HUES6 (cell line): ENCODE measurements at regions not wholly inside any gene's neighbourhood (a gene's known extent, or its start where the extent isn't known, plus 50 kb on each side); places are given as distances from the start of the nearest gene placed in this dataset.

Experiments
- H3K27ac ChIP-seq: 2 replicates; pipeline ENCODE4 v1.7.0; 2013; ENCODE audit warnings: low read depth, mild to moderate bottlenecking, low read length, inconsistent platforms
- H3K27me3 ChIP-seq: 2 replicates; pipeline ENCODE4 v1.6.1; 2013; ENCODE audit warnings: low read length; ENCODE audit not compliant: control insufficient read depth, insufficient read depth
- H3K36me3 ChIP-seq: 2 replicates; pipeline ENCODE4 v1.6.1; 2013; ENCODE audit warnings: low read length; ENCODE audit not compliant: control insufficient read depth, insufficient read depth
- H3K4me1 ChIP-seq: 2 replicates; pipeline ENCODE4 v1.6.1; 2013; ENCODE audit warnings: low read length; ENCODE audit not compliant: control insufficient read depth, insufficient read depth
- H3K4me3 ChIP-seq: 2 replicates; pipeline ENCODE4 v1.5.1; 2013; ENCODE audit warnings: low read depth, low read length
- H3K9ac ChIP-seq: one replicate; pipeline ENCODE4 v1.6.1; 2013; ENCODE audit warnings: mild to moderate bottlenecking, low read length
- H3K9me3 ChIP-seq: 2 replicates; pipeline ENCODE4 v1.6.1; 2013; ENCODE audit warnings: low read depth, low read length; ENCODE audit not compliant: control insufficient read depth, insufficient read depth

DNA sequence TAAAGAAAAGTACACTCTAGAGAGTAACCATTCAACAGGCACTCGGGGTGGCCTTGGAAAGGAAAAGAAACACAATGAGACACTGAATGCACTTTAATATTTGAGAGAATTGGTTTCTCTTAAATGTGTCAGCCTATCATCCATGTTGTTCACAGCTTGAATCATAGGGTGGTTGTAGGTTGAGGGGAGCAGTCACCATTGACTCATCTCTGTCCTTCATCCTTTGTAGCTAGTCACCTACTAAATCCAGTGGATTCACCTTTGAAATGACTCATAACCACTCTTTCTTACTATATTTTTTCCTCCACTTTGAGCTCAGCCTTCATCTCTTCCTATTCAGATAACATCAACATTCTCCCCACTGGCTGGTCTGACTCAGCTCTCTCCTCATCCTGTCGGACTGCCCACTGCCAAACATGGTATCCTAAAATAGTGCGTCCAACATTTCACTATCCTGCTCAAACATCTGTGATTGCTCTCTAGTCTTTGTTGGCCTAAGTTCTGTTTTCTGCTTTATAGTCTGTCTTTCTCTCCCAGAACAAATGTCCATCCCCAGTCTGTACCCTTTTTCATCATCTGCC lies 182.7 kb upstream of the GADL1 start:
- H3K4me1 ChIP-seq: no peaks in the 10 kb centered on the region; the same call in 1 of the 2 replicates
- no peaks in the 10 kb centered on the region for H3K36me3 ChIP-seq
- H3K27me3 ChIP-seq: no peaks in the 10 kb centered on the region
- no peak overlapping the region for H3K9ac ChIP-seq
- H3K9me3 ChIP-seq: 0 out of 2 replicates have a peak, but pooled peaks cover 2% of the 10 kb centered on the region
- H3K27ac ChIP-seq: no peak overlapping the region
- no peak overlapping the region for H3K4me3 ChIP-seq

DNA sequence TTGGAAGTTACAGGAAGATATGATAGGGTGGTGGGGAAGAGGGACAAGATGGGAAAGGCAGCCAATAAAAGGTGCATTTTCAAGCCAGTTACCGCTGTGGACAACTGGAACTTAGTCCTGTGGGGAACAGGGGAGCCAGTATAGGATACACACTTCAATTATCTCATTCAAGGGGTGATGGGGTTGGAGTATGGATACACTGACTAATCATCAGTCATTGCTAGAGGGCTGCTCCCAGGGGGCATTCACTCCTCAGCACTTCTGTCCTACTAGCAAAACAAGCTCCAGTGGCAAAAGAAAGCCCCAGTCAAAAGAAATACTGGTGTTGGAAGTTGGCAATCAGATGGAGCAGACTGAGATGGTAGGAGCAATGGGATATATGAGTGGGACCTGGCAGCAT lies 183.4 kb upstream of the GADL1 start:
- Histone ChIP-seq H3K4me3 (no peak overlapping the region), H3K27ac (no peak overlapping the region), H3K9ac (no peak overlapping the region), H3K27me3 (no peaks in the 10 kb centered on the region), H3K4me1 (no peaks in the 10 kb centered on the region; the same call in 1 of the 2 replicates), H3K36me3 (no peaks in the 10 kb centered on the region), H3K9me3 (0 out of 2 replicates have a peak, but pooled peaks cover 2% of the 10 kb centered on the region)

DNA sequence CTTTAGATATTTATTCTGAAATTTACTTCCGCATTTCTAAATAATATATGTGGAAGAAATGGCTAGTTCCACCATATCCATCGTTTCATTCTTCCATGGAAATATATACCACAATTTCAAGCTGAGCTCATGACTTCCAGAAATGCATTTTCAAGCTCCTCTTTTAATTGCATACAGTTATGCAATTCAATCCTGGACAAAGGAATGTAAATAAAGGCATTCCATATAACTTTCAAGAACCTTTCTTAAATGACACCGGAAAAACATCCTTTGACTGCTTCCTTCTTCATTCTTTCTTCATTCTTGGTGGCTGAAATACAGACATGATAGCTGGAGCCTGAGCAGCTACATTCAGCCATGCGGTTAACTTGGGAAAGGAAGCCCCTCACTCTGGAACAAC lies 185.2 kb upstream of the GADL1 start:
- no peaks in the 10 kb centered on the region for H3K27me3 ChIP-seq
- no peak overlapping the region for H3K9ac ChIP-seq
- no peaks in the 10 kb centered on the region for H3K36me3 ChIP-seq
- no peak overlapping the region for H3K4me3 ChIP-seq
- H3K9me3 ChIP-seq: no peaks in the 10 kb centered on the region
- no peaks in the 10 kb centered on the region; the same call in 1 of the 2 replicates for H3K4me1 ChIP-seq
- H3K27ac ChIP-seq: no peak overlapping the region

DNA sequence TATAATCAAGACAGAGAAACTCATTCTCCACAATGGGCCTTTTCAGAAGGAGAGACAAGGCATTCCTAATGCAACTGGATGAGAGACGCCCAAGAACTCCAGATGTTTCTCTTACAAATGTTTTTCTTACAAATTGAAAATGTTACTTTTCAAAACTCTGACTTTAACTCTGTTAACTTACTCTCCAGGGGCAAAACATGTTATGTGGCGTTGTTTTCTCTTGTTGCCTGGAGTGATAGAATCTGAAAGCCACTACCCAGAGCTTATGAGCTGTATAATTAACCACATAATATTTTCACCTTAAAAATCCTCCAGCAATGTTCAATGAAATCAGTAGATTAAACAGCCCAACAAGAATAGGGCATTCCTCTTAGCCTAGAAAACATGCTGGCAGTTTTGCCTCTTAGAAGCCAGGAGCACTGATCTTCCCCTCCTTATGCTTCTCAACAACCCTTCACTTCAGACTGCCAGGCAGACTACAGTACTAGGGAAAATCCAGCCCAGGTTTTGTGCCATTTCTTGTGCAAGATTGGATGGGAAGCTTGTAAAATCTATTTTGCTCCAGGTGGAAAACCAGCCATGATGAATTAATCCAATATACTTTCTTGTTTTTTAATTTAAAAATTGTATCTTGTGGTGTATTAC lies 186.7 kb upstream of the GADL1 start:
- Histone ChIP-seq H3K9me3 (no peaks in the 10 kb centered on the region), H3K4me1 (no peaks in the 10 kb centered on the region), H3K27me3 (no peaks in the 10 kb centered on the region), H3K9ac (no peak overlapping the region), H3K4me3 (no peak overlapping the region), H3K27ac (no peak overlapping the region), H3K36me3 (no peaks in the 10 kb centered on the region)

GRCh38 chr3:31086148-31086547 lies 191.7 kb upstream of the GADL1 start:
- H3K27ac ChIP-seq: no peak overlapping the region
- no peaks in the 10 kb centered on the region for H3K9me3 ChIP-seq
- H3K9ac ChIP-seq: no peak overlapping the region

GRCh38 chr3:31086698-31087097 lies 192.2 kb upstream of the GADL1 start:
- Histone ChIP-seq H3K4me1 (no peaks in the 10 kb centered on the region), H3K27ac (no peak overlapping the region)

More at GRCh38 chr3:31086148-31086547, 191.7 kb upstream of the GADL1 start:
- Histone ChIP-seq H3K4me1 (no peaks in the 10 kb centered on the region), H3K4me3 (no peak overlapping the region), H3K36me3 (no peaks in the 10 kb centered on the region), H3K27me3 (no peaks in the 10 kb centered on the region)

DNA sequence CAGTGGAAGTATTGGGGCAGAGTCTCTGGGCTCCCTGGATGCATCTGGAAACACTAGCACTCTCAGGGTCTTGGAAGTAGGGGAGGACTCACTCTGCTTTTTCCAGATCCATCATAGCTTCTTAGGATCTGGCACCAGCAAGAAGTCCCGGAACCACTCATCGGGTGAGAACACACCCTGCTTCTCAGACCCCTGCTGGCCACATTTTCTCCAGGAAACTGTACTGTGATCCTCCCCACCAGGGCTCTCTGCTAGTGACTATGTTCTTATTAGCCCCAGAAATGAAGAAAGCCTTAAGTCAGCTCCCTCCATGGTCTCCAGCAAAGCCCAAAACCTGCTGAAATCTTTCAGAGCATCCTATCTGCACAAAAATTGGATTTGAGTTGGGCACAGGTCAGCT lies 197.3 kb upstream of the GADL1 start:
- Histone ChIP-seq H3K9ac (no peak overlapping the region), H3K36me3 (no peaks in the 10 kb centered on the region), H3K9me3 (no peaks in the 10 kb centered on the region), H3K27me3 (no peaks in the 10 kb centered on the region), H3K4me3 (no peak overlapping the region), H3K4me1 (peaks cover 4% of the 10 kb centered on the region; the same call in 1 of the 2 replicates), H3K27ac (no peak overlapping the region)

More at GRCh38 chr3:31086698-31087097, 192.2 kb upstream of the GADL1 start:
- no peaks in the 10 kb centered on the region for H3K27me3 ChIP-seq
- H3K36me3 ChIP-seq: no peaks in the 10 kb centered on the region
- H3K9ac ChIP-seq: no peak overlapping the region
- no peak overlapping the region for H3K4me3 ChIP-seq
- H3K9me3 ChIP-seq: no peaks in the 10 kb centered on the region

DNA sequence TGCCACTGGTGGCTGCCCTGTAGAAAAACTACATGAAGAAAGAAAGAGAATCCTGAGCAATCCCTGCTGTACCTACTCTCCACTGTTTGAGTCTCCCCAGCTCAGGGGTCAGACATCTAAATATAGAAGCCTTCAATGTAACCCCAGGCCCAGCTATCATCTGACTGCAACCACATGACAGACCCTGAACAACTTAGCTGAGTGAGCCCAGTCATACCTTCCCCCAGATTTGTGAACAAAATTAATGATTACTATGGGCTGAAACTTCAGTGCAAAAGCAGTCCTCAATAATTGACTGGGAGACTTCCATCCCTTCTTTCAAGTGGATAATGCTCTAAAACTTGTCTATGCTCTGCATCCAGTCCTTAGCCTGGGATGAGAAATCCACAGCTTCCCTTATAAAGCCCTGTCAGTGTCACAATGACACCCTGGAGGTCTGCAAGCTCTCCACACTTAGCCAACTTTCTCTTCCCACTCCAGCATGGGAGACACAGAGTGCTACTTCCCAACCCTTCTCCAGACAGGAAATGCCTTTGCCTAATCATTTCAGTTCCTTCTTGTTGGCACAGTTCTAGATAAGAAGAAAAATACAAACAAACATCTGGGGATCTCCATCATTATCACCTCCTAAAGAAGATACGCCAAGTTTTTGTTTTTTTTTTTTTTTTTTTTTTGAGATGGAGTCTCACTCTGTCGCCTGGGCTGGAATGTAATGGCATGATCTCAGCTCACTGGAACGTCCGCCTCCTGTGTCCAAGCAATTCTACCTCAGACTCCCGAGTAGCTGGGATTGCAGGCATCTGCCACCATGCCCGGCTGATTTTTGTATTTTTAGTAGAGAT lies 198.5 kb upstream of the GADL1 start:
- no peak overlapping the region for H3K9ac ChIP-seq
- H3K4me1 ChIP-seq: peaks cover 4% of the 10 kb centered on the region; the same call in 1 of the 2 replicates
- H3K36me3 ChIP-seq: no peaks in the 10 kb centered on the region
- H3K27me3 ChIP-seq: no peaks in the 10 kb centered on the region
- no peaks in the 10 kb centered on the region for H3K9me3 ChIP-seq
- no peak overlapping the region for H3K27ac ChIP-seq
- no peak overlapping the region for H3K4me3 ChIP-seq

DNA sequence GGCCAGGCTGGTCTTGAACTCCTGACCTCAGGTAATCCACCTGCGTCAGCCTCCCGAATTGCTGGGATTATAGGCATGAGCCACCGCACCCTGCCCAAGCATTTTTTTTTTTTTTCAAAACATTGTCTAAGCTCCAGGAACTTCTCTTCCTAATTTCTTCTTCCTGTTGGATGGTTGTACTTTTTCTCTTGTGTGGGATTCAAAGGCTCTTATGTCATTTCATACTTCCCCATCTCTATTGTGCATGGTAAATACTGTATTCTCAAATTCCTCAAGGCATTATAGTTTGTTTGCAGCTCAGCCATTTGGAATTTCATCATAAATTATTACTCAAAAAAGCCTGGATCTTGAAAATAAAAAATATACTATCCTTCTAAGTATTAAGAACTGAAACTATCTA lies 199.1 kb upstream of the GADL1 start:
- Histone ChIP-seq H3K9ac (no peak overlapping the region), H3K27me3 (no peaks in the 10 kb centered on the region), H3K36me3 (no peaks in the 10 kb centered on the region), H3K9me3 (no peaks in the 10 kb centered on the region), H3K4me3 (no peak overlapping the region), H3K4me1 (peaks cover 4% of the 10 kb centered on the region; the same call in 1 of the 2 replicates), H3K27ac (no peak overlapping the region)

DNA sequence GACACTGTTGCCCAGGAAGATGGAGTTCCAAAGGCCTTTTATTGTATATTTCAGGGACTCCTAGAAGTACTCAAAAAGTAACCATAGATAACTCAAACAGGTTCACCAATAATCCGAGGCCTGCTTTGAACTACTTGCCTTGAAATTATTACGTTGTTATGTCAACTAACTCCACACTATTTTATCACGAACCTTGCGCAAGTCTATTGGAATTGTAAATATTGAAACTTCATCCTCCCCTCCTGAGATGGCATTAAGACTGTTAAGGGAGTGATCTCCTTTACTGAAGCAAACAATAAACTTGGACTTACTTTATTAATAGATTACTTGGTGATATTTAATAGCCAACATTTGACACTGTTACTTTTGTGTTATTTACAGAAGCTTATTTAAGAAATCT lies 199.6 kb upstream of the GADL1 start:
- no peaks in the 10 kb centered on the region for H3K36me3 ChIP-seq
- H3K9ac ChIP-seq: no peak overlapping the region
- no peak overlapping the region for H3K4me3 ChIP-seq
- peaks cover 4% of the 10 kb centered on the region; the same call in 1 of the 2 replicates for H3K4me1 ChIP-seq
- no peak overlapping the region for H3K27ac ChIP-seq
- no peaks in the 10 kb centered on the region for H3K27me3 ChIP-seq
- H3K9me3 ChIP-seq: no peaks in the 10 kb centered on the region

DNA sequence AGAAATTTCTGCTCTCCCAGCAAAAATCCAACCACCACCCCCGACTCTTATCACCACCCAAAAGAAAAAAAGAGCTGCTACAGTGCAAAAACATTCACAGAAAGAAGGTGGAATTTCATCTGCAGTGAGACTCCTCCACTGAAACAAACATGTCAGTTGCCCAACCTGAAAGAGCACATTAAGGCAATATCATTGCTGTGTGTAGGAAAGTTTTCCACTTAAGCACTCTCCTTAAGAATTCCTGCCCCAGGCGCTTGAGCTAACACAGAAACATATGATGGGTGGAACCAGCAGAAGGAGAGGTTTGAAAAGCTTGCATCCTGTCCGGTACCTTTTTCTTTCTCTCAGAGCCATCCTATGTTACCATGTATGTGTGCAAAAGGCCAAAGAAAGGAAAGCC lies 200.8 kb upstream of the GADL1 start:
- Histone ChIP-seq H3K9ac (no peak overlapping the region), H3K9me3 (no peaks in the 10 kb centered on the region), H3K4me1 (peaks cover 4% of the 10 kb centered on the region; the same call in 1 of the 2 replicates), H3K4me3 (no peak overlapping the region), H3K36me3 (no peaks in the 10 kb centered on the region), H3K27me3 (no peaks in the 10 kb centered on the region), H3K27ac (no peak overlapping the region)
